Muscle of leg (tissue), 3 donors: ENCODE measurements at regions not wholly inside any gene's neighbourhood (a gene's known extent, or its start where the extent isn't known, plus 50 kb on each side); places are given as distances from the start of the nearest gene placed in this dataset.
A peak's percentile ranks its signal among the peaks of the same experiment; 100 is the strongest.

Source experiments
- DNase-seq: peaks from one replicate; pipeline ENCODE4 v3.0.0; 2013
- H3K27ac ChIP-seq: one replicate; pipeline ENCODE4 v1.5.1; 2013; ENCODE audit warnings: mild to moderate bottlenecking, low read length, control low read depth
- H3K27me3 ChIP-seq: one replicate; pipeline ENCODE4 v1.6.1; 2013; ENCODE audit warnings: low read length; ENCODE audit not compliant: control insufficient read depth, insufficient read depth
- H3K36me3 ChIP-seq: one replicate; pipeline ENCODE4 v1.6.1; 2013; ENCODE audit warnings: low read length; ENCODE audit not compliant: control insufficient read depth, insufficient read depth
- H3K4me1 ChIP-seq: one replicate; pipeline ENCODE4 v1.6.1; 2013; ENCODE audit warnings: low read length; ENCODE audit not compliant: control insufficient read depth, insufficient read depth
- H3K4me3 ChIP-seq: one replicate; pipeline ENCODE4 v1.5.1; 2013; ENCODE audit warnings: low read length, control low read depth
- H3K9me3 ChIP-seq: replicated peaks from 2 replicates; pipeline ENCODE4 v1.6.1; 2013; ENCODE audit warnings: low read depth, low read length; ENCODE audit not compliant: control insufficient read depth
- WGBS: methylation state at CpG from one replicate; pipeline ENCODE4 v1.1.5; 2013; ENCODE audit warnings: missing lambda C conversion rate; ENCODE audit not compliant: insufficient coverage; 5-methylcytosine and 5-hydroxymethylcytosine counted together

GRCh38 chr12:58272461-58272860 lies 331.1 kb downstream of the ATP23 start:
- Histone ChIP-seq H3K27me3 (no peaks in the 10 kb centered on the region), H3K9me3 (peaks cover 2% of the 10 kb centered on the region), H3K4me1 (peaks cover 6% of the 10 kb centered on the region), H3K4me3 (no peak overlapping the region), H3K27ac (no peak overlapping the region), H3K36me3 (no peaks in the 10 kb centered on the region)
- DNase-seq = no peak
- 80% methylated on average over 1 of the region's 3 CpGs for WGBS

- Histone ChIP-seq H3K4me1 (no peaks in the 10 kb centered on the region), H3K27me3 (no peaks in the 10 kb centered on the region), H3K27ac (no peak overlapping the region), H3K4me3 (no peak overlapping the region), H3K9me3 (peaks cover 12% of the 10 kb centered on the region), H3K36me3 (no peaks in the 10 kb centered on the region)
- no CpG with 5 or more reads among the region's 1 CpG for WGBS
- no peak for DNase-seq
Measured at GRCh38 chr12:58277231-58277630, 335.9 kb downstream of the ATP23 start.

- WGBS = 57% methylated on average over 1 of the region's 1 CpG
- no peak overlapping the region for H3K4me3 ChIP-seq
- H3K4me1 ChIP-seq = peaks cover 6% of the 10 kb centered on the region
- H3K36me3 ChIP-seq = no peaks in the 10 kb centered on the region
- DNase-seq = no peak
- H3K9me3 ChIP-seq = peaks cover 5% of the 10 kb centered on the region
- H3K27me3 ChIP-seq = no peaks in the 10 kb centered on the region
- no peak overlapping the region for H3K27ac ChIP-seq
Measured at GRCh38 chr12:58283553-58283952, 342.2 kb downstream of the ATP23 start.

- Histone ChIP-seq H3K27ac (no peak overlapping the region), H3K4me3 (no peak overlapping the region), H3K36me3 (no peaks in the 10 kb centered on the region), H3K27me3 (no peaks in the 10 kb centered on the region), H3K4me1 (peaks cover 6% of the 10 kb centered on the region), H3K9me3 (peaks cover 5% of the 10 kb centered on the region)
- DNase-seq = no peak
- WGBS = 43% methylated on average over 3 of the region's 5 CpGs
Measured at GRCh38 chr12:58285551-58285950, 344.2 kb downstream of the ATP23 start.

- no peaks in the 10 kb centered on the region for H3K36me3 ChIP-seq
- no peak overlapping the region for H3K4me3 ChIP-seq
- no peaks in the 10 kb centered on the region for H3K27me3 ChIP-seq
- peaks cover 2% of the 10 kb centered on the region for H3K9me3 ChIP-seq
- H3K4me1 ChIP-seq = peaks cover 6% of the 10 kb centered on the region
- no peak for DNase-seq
- H3K27ac ChIP-seq = no peak overlapping the region
Measured at GRCh38 chr12:58286353-58286752, 345.0 kb downstream of the ATP23 start.

- H3K36me3 ChIP-seq = no peaks in the 10 kb centered on the region
- 67% methylated on average over 3 of the region's 6 CpGs for WGBS
- H3K9me3 ChIP-seq = no peaks in the 10 kb centered on the region
- DNase-seq = peak; percentile 66
- no peak overlapping the region for H3K27ac ChIP-seq
- H3K27me3 ChIP-seq = no peaks in the 10 kb centered on the region
- H3K4me1 ChIP-seq = peaks cover 6% of the 10 kb centered on the region
- H3K4me3 ChIP-seq = no peak overlapping the region
Measured at GRCh38 chr12:58288190-58288589, 346.8 kb downstream of the ATP23 start.

- no peak for DNase-seq
- WGBS = no CpG with 5 or more reads among the region's 1 CpG
- Histone ChIP-seq H3K36me3 (no peaks in the 10 kb centered on the region), H3K27me3 (no peaks in the 10 kb centered on the region), H3K27ac (no peak overlapping the region), H3K4me3 (no peak overlapping the region), H3K4me1 (peaks cover 6% of the 10 kb centered on the region), H3K9me3 (no peaks in the 10 kb centered on the region)
Measured at GRCh38 chr12:58291106-58291505, 349.7 kb downstream of the ATP23 start.

- no peaks in the 10 kb centered on the region for H3K36me3 ChIP-seq
- no CpG with 5 or more reads among the region's 2 CpGs for WGBS
- no peaks in the 10 kb centered on the region for H3K9me3 ChIP-seq
- no peak overlapping the region for H3K27ac ChIP-seq
- H3K4me3 ChIP-seq = no peak overlapping the region
- H3K4me1 ChIP-seq = no peaks in the 10 kb centered on the region
- H3K27me3 ChIP-seq = no peaks in the 10 kb centered on the region
- no peak for DNase-seq
Measured at GRCh38 chr12:58293308-58293982, 352.1 kb downstream of the ATP23 start.

GRCh38 chr12:58295268-58295667 lies 353.9 kb downstream of the ATP23 start:
- no peaks in the 10 kb centered on the region for H3K27me3 ChIP-seq
- no CpG with 5 or more reads among the region's 1 CpG for WGBS

GRCh38 chr12:58296863-58297262 lies 355.5 kb downstream of the ATP23 start:
- Histone ChIP-seq H3K27me3 (no peaks in the 10 kb centered on the region), H3K27ac (no peak overlapping the region), H3K9me3 (no peaks in the 10 kb centered on the region), H3K4me3 (no peak overlapping the region), H3K36me3 (no peaks in the 10 kb centered on the region), H3K4me1 (peaks cover 3% of the 10 kb centered on the region)
- DNase-seq = no peak
- 36% methylated on average over 2 of the region's 4 CpGs for WGBS

More at GRCh38 chr12:58295268-58295667, 353.9 kb downstream of the ATP23 start:
- Histone ChIP-seq H3K4me3 (no peak overlapping the region), H3K4me1 (peaks cover 3% of the 10 kb centered on the region), H3K36me3 (no peaks in the 10 kb centered on the region), H3K27ac (no peak overlapping the region), H3K9me3 (no peaks in the 10 kb centered on the region)
- DNase-seq = no peak

- Histone ChIP-seq H3K27ac (no peak overlapping the region), H3K36me3 (no peaks in the 10 kb centered on the region), H3K9me3 (no peaks in the 10 kb centered on the region), H3K4me1 (peaks cover 3% of the 10 kb centered on the region), H3K4me3 (no peak overlapping the region), H3K27me3 (no peaks in the 10 kb centered on the region)
- DNase-seq = no peak
- 44% methylated on average over 3 of the region's 5 CpGs for WGBS
Measured at GRCh38 chr12:58298803-58299202, 357.4 kb downstream of the ATP23 start.
